H9 (cell line): ENCODE measurements at regions not wholly inside any gene's neighbourhood (a gene's known extent, or its start where the extent isn't known, plus 50 kb on each side); places are given as distances from the start of the nearest gene placed in this dataset.

Experiments used
- DNase-seq: peaks from one replicate; pipeline ENCODE4 v3.0.0-alpha.2; 2017
- H2AFZ ChIP-seq: one replicate; pipeline ENCODE4 v1.6.1; 2013; ENCODE audit warnings: mild to moderate bottlenecking, low read length, control low read depth, moderate library complexity
- H2AK5ac ChIP-seq: 2 replicates; pipeline ENCODE4 v1.6.1; 2013; ENCODE audit warnings: low read length, control low read depth, mixed read lengths; ENCODE audit not compliant: insufficient read length
- H2BK120ac ChIP-seq: one replicate; pipeline ENCODE4 v1.6.1; 2013; ENCODE audit warnings: low read depth, mild to moderate bottlenecking, low read length, control low read depth, inconsistent platforms; ENCODE audit not compliant: poor library complexity, severe bottlenecking
- H2BK12ac ChIP-seq: 2 replicates; pipeline ENCODE4 v1.6.1; 2013; ENCODE audit warnings: low read length, control low read depth, mixed read lengths, low read depth; ENCODE audit not compliant: insufficient read length
- H2BK15ac ChIP-seq: 2 replicates; pipeline ENCODE4 v1.6.1; 2013; ENCODE audit warnings: low read depth, low read length, control low read depth
- H2BK20ac ChIP-seq: one replicate; pipeline ENCODE4 v1.6.1; 2013; ENCODE audit warnings: low read depth, mild to moderate bottlenecking, low read length, control low read depth, inconsistent platforms; ENCODE audit not compliant: poor library complexity, severe bottlenecking
- H2BK5ac ChIP-seq: 2 replicates; pipeline ENCODE4 v1.6.1; 2013; ENCODE audit warnings: low read length, control low read depth, mixed read lengths; ENCODE audit not compliant: insufficient read length
- H3K14ac ChIP-seq: 2 replicates; pipeline ENCODE4 v1.6.1; 2013; ENCODE audit warnings: low read length, control low read depth; ENCODE audit not compliant: insufficient read depth
- H3K18ac ChIP-seq: 2 replicates; pipeline ENCODE4 v1.6.1; 2013; ENCODE audit warnings: low read depth, mild to moderate bottlenecking, mixed read lengths, low read length, control low read depth; ENCODE audit not compliant: insufficient read length
- H3K23ac ChIP-seq: 2 replicates; pipeline ENCODE4 v1.6.1; 2013; ENCODE audit warnings: low read length, control low read depth, mixed read lengths, low read depth; ENCODE audit not compliant: insufficient read length
- H3K23me2 ChIP-seq: 2 replicates; pipeline ENCODE4 v1.6.1; 2013; ENCODE audit warnings: low read depth, mild to moderate bottlenecking, mixed read lengths, low read length, control low read depth; ENCODE audit not compliant: insufficient read length, poor library complexity, severe bottlenecking
- H3K27ac ChIP-seq: 2 replicates; pipeline ENCODE4 v1.5.1; 2013; ENCODE audit warnings: low read length, control low read depth, mixed read lengths, low read depth; ENCODE audit not compliant: insufficient read length
- H3K27me3 ChIP-seq: 2 replicates; pipeline ENCODE4 v1.6.1; 2013; ENCODE audit warnings: low read length, control low read depth, inconsistent platforms; ENCODE audit not compliant: insufficient read depth
- H3K4ac ChIP-seq: 2 replicates; pipeline ENCODE4 v1.6.1; 2013; ENCODE audit warnings: low read depth, mild to moderate bottlenecking, control low read depth, inconsistent platforms, low read length, moderate library complexity
- H3K4me1 ChIP-seq: 2 replicates; pipeline ENCODE4 v1.6.1; 2013; ENCODE audit warnings: low read length, control low read depth, inconsistent platforms; ENCODE audit not compliant: insufficient read depth
- H3K4me2 ChIP-seq: 2 replicates; pipeline ENCODE4 v1.6.1; 2013; ENCODE audit warnings: low read length, control low read depth, mixed read lengths; ENCODE audit not compliant: insufficient read length, insufficient read depth
- H3K56ac ChIP-seq: 2 replicates; pipeline ENCODE4 v1.6.1; 2013; ENCODE audit warnings: low read depth, mild to moderate bottlenecking, mixed read lengths, low read length, control low read depth; ENCODE audit not compliant: insufficient read length
- H3K79me1 ChIP-seq: 2 replicates; pipeline ENCODE4 v1.6.1; 2013; ENCODE audit warnings: low read depth, mild to moderate bottlenecking, moderate library complexity, low read length, control low read depth, inconsistent platforms; ENCODE audit not compliant: insufficient read depth, poor library complexity, severe bottlenecking
- H3K79me2 ChIP-seq: 2 replicates; pipeline ENCODE4 v1.6.1; 2013; ENCODE audit warnings: low read length, control low read depth, inconsistent platforms; ENCODE audit not compliant: insufficient read depth
- H3K9ac ChIP-seq: 2 replicates; pipeline ENCODE4 v1.6.1; 2013; ENCODE audit warnings: low read length, control low read depth, mixed read lengths; ENCODE audit not compliant: insufficient read length; ENCODE audit errors: extremely low read depth
- H3K9me3 ChIP-seq: one replicate; pipeline ENCODE4 v1.6.1; 2013; ENCODE audit warnings: low read depth, low read length, inconsistent platforms; ENCODE audit not compliant: control insufficient read depth
- H3T11ph ChIP-seq: one replicate; pipeline ENCODE4 v1.6.1; 2013; ENCODE audit warnings: mild to moderate bottlenecking, low read length, control low read depth, inconsistent platforms
- H4K20me1 ChIP-seq: one replicate; pipeline ENCODE4 v1.6.1; 2013; ENCODE audit not compliant: control insufficient read depth, insufficient read length, insufficient read depth
- H4K5ac ChIP-seq: 2 replicates; pipeline ENCODE4 v1.6.1; 2013; ENCODE audit warnings: low read depth, mild to moderate bottlenecking, mixed read lengths, low read length, control low read depth; ENCODE audit not compliant: insufficient read length
- H4K8ac ChIP-seq: replicated peaks from 2 replicates; pipeline ENCODE4 v1.6.1; 2013; ENCODE audit warnings: low read length, control low read depth, mixed read lengths, low read depth; ENCODE audit not compliant: insufficient read length
- H4K91ac ChIP-seq: 2 replicates; pipeline ENCODE4 v1.6.1; 2013; ENCODE audit warnings: low read depth, mild to moderate bottlenecking, moderate library complexity, mixed read lengths, low read length, control low read depth; ENCODE audit not compliant: insufficient read length
- H3K27ac Mint-ChIP-seq, 3 experiments: 2 replicates in 2 of 3; 3 replicates in 1 of 3; pipeline ENCODE4 v1.8.0; 2020 to 2021; ENCODE audit warnings: mixed read lengths in 3 of 3, mild to moderate bottlenecking in 1 of 3, moderate library complexity in 1 of 3
- H3K27me3 Mint-ChIP-seq: 2 replicates; pipeline ENCODE4 v1.8.0; 2021; ENCODE audit warnings: low read depth, mild to moderate bottlenecking, moderate library complexity, mixed read lengths
- H3K36me3 Mint-ChIP-seq, 3 experiments: 2 replicates in 2 of 3; 3 replicates in 1 of 3; pipeline ENCODE4 v1.8.0; 2020 to 2021; ENCODE audit warnings: low read depth in 3 of 3, mixed read lengths in 3 of 3; ENCODE audit not compliant: insufficient read depth in 1 of 3
- H3K4me1 Mint-ChIP-seq, 2 experiments: 2 replicates each; pipeline ENCODE4 v1.8.0; 2020; ENCODE audit warnings: mixed read lengths in 2 of 2
- H3K4me3 Mint-ChIP-seq, 2 experiments: 2 replicates in 1 of 2; 3 replicates in 1 of 2; pipeline ENCODE4 v1.8.0; 2020 to 2021; ENCODE audit warnings: mild to moderate bottlenecking in 2 of 2, mixed read lengths in 2 of 2, moderate library complexity in 1 of 2
- H3K9me3 Mint-ChIP-seq, 2 experiments: 2 replicates in 1 of 2; 3 replicates in 1 of 2; pipeline ENCODE4 v1.8.0; 2020; ENCODE audit warnings: mild to moderate bottlenecking in 2 of 2, mixed read lengths in 2 of 2, moderate library complexity in 1 of 2
- CTCF ChIP-seq: fragments of 200-600 bp; sonication (generic); conservative IDR thresholded peaks from 3 replicates; pipeline ENCODE4 v1.8.0; 2021; ENCODE audit warnings: antibody characterized with exemption, mild to moderate bottlenecking
- WGBS: extraction: QIAGEN DNeasy Blood & Tissue Kit; methylation state at CpG from one replicate; pipeline ENCODE4 v1.1.7; 2013; ENCODE audit warnings: missing lambda C conversion rate, low lambda C conversion rate, mixed read lengths; ENCODE audit not compliant: insufficient read length; ENCODE audit errors: extremely low coverage; 5-methylcytosine and 5-hydroxymethylcytosine counted together

GRCh38 chr15:88716543-88717381, 77.9 kb downstream of the ISG20 start:
- Histone ChIP-seq H3K56ac (no peak overlapping the region), H2BK20ac (no peak overlapping the region), H3K23ac (no peak overlapping the region), H3K4me2 (no peak overlapping the region), H4K8ac (no peak overlapping the region), H2BK5ac (no peak overlapping the region), H4K91ac (no peak overlapping the region), H3K27ac (no peak overlapping the region), H2BK15ac (no peak overlapping the region), H3K9ac (no peak overlapping the region), H3K14ac (no peak overlapping the region), H3K27me3 (no peaks in the 10 kb centered on the region; the same call in 1 of the 2 replicates), H4K5ac (no peak overlapping the region), H3K9me3 (no peaks in the 10 kb centered on the region), H3K23me2 (no peaks in the 10 kb centered on the region), H4K20me1 (no peaks in the 10 kb centered on the region), H2BK12ac (no peak overlapping the region), H2AK5ac (no peak overlapping the region), H3T11ph (no peak overlapping the region), H3K4ac (no peak overlapping the region), H3K18ac (no peak overlapping the region), H3K4me1 (no peaks in the 10 kb centered on the region), H2BK120ac (no peak overlapping the region), H3K79me2 (no peaks in the 10 kb centered on the region), H3K79me1 (no peaks in the 10 kb centered on the region), H2AFZ (no peak overlapping the region)
- Mint-ChIP-seq H3K4me3 (no peak overlapping the region), H3K27me3 (peaks cover 39% of the 10 kb centered on the region), H3K4me1 (peaks cover 6 to 9% of the 10 kb centered on the region in 2 experiments; a peak in 3 of 4 replicates), H3K9me3 (no peaks in the 10 kb centered on the region), H3K27ac (no peak overlapping the region), H3K36me3 (no peaks in the 10 kb centered on the region)
- no peak for DNase-seq
- TF ChIP-seq CTCF = no peak
- WGBS = no CpG with 5 or more reads among the region's 20 CpGs
